ENCODE measurements at regions not wholly inside any gene's neighbourhood (a gene's known extent, or its start where the extent isn't known, plus 50 kb on each side); places are given as distances from the start of the nearest gene placed in this dataset.

- TF ChIP-seq CSRNP3 (CRISPR knock-in tag; IDR thresholded peaks at IDR 0.05) (no peak), CSDC2 (CRISPR knock-in tag; IDR thresholded peaks at IDR 0.05) (no peak), ZNF70 (CRISPR knock-in tag; IDR thresholded peaks at IDR 0.05) (no peak), ZNF8 (CRISPR knock-in tag; IDR thresholded peaks at IDR 0.05) (no peak), ZFP3 (CRISPR knock-in tag; IDR thresholded peaks at IDR 0.05) (no peak), PPARA (CRISPR knock-in tag; IDR thresholded peaks at IDR 0.05; ENCODE audit: borderline replicate concordance) (no peak), PATZ1 (CRISPR knock-in tag; IDR thresholded peaks at IDR 0.05; ENCODE audit: borderline replicate concordance) (no peak), ARNTL (CRISPR knock-in tag; IDR thresholded peaks at IDR 0.05; ENCODE audit: borderline replicate concordance, low read depth) (no peak), BACH2 (CRISPR knock-in tag; IDR thresholded peaks at IDR 0.05; ENCODE audit: borderline replicate concordance) (no peak), ESRRG (CRISPR knock-in tag; IDR thresholded peaks at IDR 0.05) (no peak), SNAI2 (CRISPR knock-in tag; IDR thresholded peaks at IDR 0.05) (no peak), POU6F1 (CRISPR knock-in tag; IDR thresholded peaks at IDR 0.05; ENCODE audit: borderline replicate concordance, low read depth) (no peak), TSHZ2 (CRISPR knock-in tag; IDR thresholded peaks at IDR 0.05) (no peak), ISL1 (CRISPR knock-in tag; IDR thresholded peaks at IDR 0.05) (no peak)
- no peak for ATAC-seq
These were observed 783.6 kb upstream of the ACVR2A start for GRCh38 chr2:147061269-147061668.

GRCh38 chr2:147057892-147058490 is 786.8 kb upstream of the ACVR2A start:
- no peak for ATAC-seq
- TF ChIP-seq ESRRG (CRISPR knock-in tag; IDR thresholded peaks at IDR 0.05), result no peak
- no peak for TF ChIP-seq ISL1 (CRISPR knock-in tag; IDR thresholded peaks at IDR 0.05)
- TF ChIP-seq PPARA (CRISPR knock-in tag; IDR thresholded peaks at IDR 0.05; ENCODE audit: borderline replicate concordance), result no peak
- no peak for TF ChIP-seq TCF4 (CRISPR knock-in tag; IDR thresholded peaks at IDR 0.05; ENCODE audit: borderline replicate concordance)
- no peak for TF ChIP-seq ZC3H10 (CRISPR knock-in tag; IDR thresholded peaks at IDR 0.05)
- TF ChIP-seq CREB5 (CRISPR knock-in tag; IDR thresholded peaks at IDR 0.05; ENCODE audit: low read depth), result no peak
- TF ChIP-seq CSDC2 (CRISPR knock-in tag; IDR thresholded peaks at IDR 0.05), result no peak

GRCh38 chr2:147051814-147052213 is 793.0 kb upstream of the ACVR2A start:
- no peak for TF ChIP-seq PATZ1 (CRISPR knock-in tag; IDR thresholded peaks at IDR 0.05; ENCODE audit: borderline replicate concordance)
- TF ChIP-seq CSRNP3 (CRISPR knock-in tag; IDR thresholded peaks at IDR 0.05), result no peak
- TF ChIP-seq CSDC2 (CRISPR knock-in tag; IDR thresholded peaks at IDR 0.05), result no peak
- TF ChIP-seq ZFP3 (CRISPR knock-in tag; IDR thresholded peaks at IDR 0.05), result no peak
- no peak for TF ChIP-seq BACH2 (CRISPR knock-in tag; IDR thresholded peaks at IDR 0.05; ENCODE audit: borderline replicate concordance)
- TF ChIP-seq ARNTL (CRISPR knock-in tag; IDR thresholded peaks at IDR 0.05; ENCODE audit: borderline replicate concordance, low read depth), result no peak
- no peak for ATAC-seq
